ENCODE measurements at regions not wholly inside any gene's neighbourhood (a gene's known extent, or its start where the extent isn't known, plus 50 kb on each side); places are given as distances from the start of the nearest gene placed in this dataset.
"Not testable (repeated sequence)": the region's sequence is repeated elsewhere in the genome, so short reads cannot be mapped to it uniquely, and the experiment has no call there.

- no peak for DNase-seq
Measured at GRCh38 chr12:69136931-69137613, 102.3 kb upstream of the CPSF6 start.

GRCh38 chr12:69141074-69141473, 98.3 kb upstream of the CPSF6 start:
- DNase-seq = no peak

GRCh38 chr12:69149270-69149669, 90.1 kb upstream of the CPSF6 start:
- no peak for DNase-seq

GRCh38 chr12:69150083-69150795, 89.1 kb upstream of the CPSF6 start:
- no peak for DNase-seq

GRCh38 chr12:69150796-69151127, 88.6 kb upstream of the CPSF6 start:
- no peak for DNase-seq

GRCh38 chr12:69151254-69151764, 88.1 kb upstream of the CPSF6 start:
- DNase-seq = no peak

- DNase-seq = peak; percentile 42
Measured at GRCh38 chr12:69154585-69155363, 84.6 kb upstream of the CPSF6 start.

GRCh38 chr12:69157023-69157655, 82.2 kb upstream of the CPSF6 start:
- peak; percentile 76 for DNase-seq

GRCh38 chr12:69161829-69162228, 77.5 kb upstream of the CPSF6 start:
- no peak for DNase-seq

- no peak for DNase-seq
Measured at GRCh38 chr12:69163681-69164362, 75.5 kb upstream of the CPSF6 start.

- no peak for DNase-seq
Measured at GRCh38 chr12:69167648-69168165, 71.7 kb upstream of the CPSF6 start.

- DNase-seq = no peak
Measured at GRCh38 chr12:69168363-69168762, 71.0 kb upstream of the CPSF6 start.

- DNase-seq = no peak
Measured at GRCh38 chr12:69168828-69169227, 70.5 kb upstream of the CPSF6 start.

- DNase-seq = no peak
Measured at GRCh38 chr12:69170293-69170692, 69.1 kb upstream of the CPSF6 start.

GRCh38 chr12:69171881-69172280, 67.5 kb upstream of the CPSF6 start:
- no peak for DNase-seq

- DNase-seq = no peak
Measured at GRCh38 chr12:69172491-69172890, 66.9 kb upstream of the CPSF6 start.

- no peak for DNase-seq
Measured at GRCh38 chr12:69173368-69173767, 66.0 kb upstream of the CPSF6 start.

- DNase-seq = no peak
Measured at GRCh38 chr12:69179786-69180185, 59.6 kb upstream of the CPSF6 start.

GRCh38 chr12:69187572-69187971, 51.8 kb upstream of the CPSF6 start:
- DNase-seq = not testable (repeated sequence)

GRCh38 chr12:69189378-69189978, 49.9 kb upstream of the CPSF6 start:
- DNase-seq = no peak
